Cardiac fibroblast (primary cell): ENCODE measurements at regions not wholly inside any gene's neighbourhood (a gene's known extent, or its start where the extent isn't known, plus 50 kb on each side); places are given as distances from the start of the nearest gene placed in this dataset.
A peak's percentile ranks its signal among the peaks of the same experiment; 100 is the strongest.

Experiments
- DNase-seq, 2 donors: peaks; one replicate each; pipeline versions ENCODE4 v3.0.0 to v3.0.0-alpha.2; 2010; ENCODE audit warnings: low read depth in 2 of 2
- H3K4me3 ChIP-seq, 2 donors: replicated peaks in 1 of 2; 1 replicate in 1 of 2; 2 replicates in 1 of 2; pipeline ENCODE4 v1.5.1; 2011; ENCODE audit warnings: low read depth in 2 of 2, low read length in 2 of 2, mild to moderate bottlenecking in 2 of 2, moderate library complexity in 1 of 2
- TF ChIP-seq, protein P1 (sequence below): IDR thresholded peaks from one replicate; pipeline ENCODE4 v1.5.1; 2011; ENCODE audit warnings: low read depth, mild to moderate bottlenecking, low read length, inconsistent platforms

DNA sequence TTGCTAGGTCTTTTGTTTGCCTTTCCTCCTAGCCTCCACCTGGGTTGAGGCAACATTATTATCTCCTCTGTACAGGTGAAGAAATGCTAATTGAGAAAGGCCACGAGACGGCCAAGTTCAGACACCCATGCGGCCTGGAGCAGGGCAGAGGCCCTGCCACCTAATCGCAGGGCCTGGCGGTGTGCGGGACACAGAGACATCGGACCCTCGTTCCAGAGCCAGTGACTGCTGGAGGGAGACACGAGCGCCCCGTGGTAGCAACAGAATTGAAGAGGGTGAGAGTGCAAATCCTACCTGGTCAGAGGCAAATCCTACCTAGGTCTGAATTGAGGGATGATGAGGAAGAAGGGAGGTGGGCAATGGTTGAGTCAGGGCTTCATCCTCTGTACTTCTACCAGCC, 113.8 kb upstream of the MEF2A start:
- no peak overlapping the region for H3K4me3 ChIP-seq
- TF ChIP-seq, protein P1, sequence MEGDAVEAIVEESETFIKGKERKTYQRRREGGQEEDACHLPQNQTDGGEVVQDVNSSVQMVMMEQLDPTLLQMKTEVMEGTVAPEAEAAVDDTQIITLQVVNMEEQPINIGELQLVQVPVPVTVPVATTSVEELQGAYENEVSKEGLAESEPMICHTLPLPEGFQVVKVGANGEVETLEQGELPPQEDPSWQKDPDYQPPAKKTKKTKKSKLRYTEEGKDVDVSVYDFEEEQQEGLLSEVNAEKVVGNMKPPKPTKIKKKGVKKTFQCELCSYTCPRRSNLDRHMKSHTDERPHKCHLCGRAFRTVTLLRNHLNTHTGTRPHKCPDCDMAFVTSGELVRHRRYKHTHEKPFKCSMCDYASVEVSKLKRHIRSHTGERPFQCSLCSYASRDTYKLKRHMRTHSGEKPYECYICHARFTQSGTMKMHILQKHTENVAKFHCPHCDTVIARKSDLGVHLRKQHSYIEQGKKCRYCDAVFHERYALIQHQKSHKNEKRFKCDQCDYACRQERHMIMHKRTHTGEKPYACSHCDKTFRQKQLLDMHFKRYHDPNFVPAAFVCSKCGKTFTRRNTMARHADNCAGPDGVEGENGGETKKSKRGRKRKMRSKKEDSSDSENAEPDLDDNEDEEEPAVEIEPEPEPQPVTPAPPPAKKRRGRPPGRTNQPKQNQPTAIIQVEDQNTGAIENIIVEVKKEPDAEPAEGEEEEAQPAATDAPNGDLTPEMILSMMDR: no peak
- DNase-seq: no peak

DNA sequence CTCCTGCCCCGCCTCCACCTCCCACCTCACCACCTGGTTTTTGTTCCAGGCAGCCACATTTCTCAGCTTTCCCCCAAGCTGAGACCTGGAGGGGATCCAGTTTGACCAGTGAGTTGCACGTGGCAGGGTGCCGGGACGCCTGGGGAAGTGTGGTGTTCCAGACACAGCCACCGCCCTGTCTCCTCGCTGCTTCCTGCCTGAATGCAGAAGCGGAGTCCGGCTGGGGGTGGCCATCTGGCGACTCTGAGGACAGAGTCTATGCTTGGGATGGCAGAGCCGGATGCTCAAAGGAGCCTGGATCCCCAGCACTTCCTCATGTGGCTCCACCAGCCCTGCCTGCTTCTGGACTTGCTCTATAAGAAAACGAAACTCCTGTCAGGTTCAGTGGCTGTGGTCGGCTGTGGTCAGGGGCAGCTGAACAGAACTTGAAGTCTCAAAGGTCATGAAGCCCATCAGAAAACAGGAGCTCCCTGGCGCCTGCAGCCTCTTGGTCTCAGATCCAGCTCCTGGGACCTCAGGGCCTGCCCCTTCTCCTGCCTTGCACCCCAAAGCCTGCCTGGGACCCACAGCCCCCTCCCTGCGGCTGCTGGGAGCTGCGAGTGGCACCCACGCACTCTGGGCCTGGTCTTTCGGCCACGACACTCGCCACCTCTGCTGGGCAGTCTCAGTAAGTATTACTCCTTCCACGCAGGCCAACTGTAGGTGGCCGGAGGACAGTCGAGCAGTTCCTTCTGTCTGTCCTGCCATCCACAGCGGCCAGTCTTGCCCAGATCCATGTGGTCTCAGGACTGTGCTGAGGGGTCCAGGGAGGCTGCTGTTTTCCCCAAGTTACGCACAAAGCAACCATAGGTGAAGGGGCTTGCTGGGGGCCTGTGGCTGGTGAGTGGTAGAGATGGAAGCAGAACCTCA, 112.8 kb upstream of the MEF2A start:
- TF ChIP-seq, protein P1: no peak
- no peak overlapping the region for H3K4me3 ChIP-seq
- peak; percentile 46 to 66 for DNase-seq

DNA sequence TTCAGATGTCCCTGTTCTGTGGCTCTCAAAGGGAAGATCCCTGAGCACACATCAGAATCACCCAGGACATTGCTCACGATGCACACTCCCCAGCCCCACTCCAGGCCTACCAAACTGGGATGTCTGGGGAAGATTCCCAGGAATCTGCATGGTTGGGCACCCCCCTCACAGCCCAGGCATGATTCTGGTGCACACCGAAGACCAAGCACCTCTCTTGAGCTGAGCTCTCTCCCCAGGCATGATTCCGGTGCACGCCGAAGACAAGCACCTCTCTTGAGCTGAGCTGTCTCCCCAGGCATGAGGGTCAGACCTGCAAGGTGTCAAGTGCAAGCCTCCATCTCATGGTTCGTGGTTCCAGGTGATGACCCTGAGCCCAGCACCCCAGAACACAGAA, 112.2 kb upstream of the MEF2A start:
- DNase-seq: no peak
- TF ChIP-seq, protein P1: no peak
- no peak overlapping the region for H3K4me3 ChIP-seq

DNA sequence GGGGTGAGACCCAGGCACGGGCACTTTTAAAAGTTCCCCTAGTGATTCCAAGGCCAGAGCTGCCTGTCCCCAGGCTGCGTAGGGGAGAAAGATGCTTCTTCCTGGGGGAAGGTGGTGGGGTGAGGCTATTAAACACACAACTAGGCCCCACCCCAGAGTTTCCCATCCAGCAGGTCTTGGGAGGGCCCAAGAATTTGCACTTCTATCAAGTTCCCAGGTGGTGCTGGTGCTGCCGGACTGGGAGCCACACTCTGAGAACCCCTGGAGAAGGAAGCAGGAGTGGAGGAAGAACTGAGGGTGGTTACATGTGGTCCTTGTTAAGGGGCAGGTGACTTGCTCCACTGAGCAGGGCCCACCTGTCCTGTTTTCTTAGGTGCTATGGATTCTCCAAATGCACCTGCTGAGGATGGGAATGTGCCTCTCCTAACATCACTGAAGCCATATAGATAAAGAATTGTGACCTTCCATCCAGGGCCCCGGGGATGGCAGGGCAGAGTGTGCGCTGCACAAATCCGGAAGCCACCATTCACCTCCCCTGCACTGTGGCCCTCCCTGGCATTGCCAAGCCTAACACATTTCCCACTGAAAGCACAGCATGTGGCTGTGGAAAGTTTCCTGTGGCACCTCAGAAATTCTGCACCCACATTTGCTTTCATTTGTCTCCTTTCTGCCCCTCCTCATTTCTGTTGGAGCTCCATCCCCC, 111.5 kb upstream of the MEF2A start:
- no peak for DNase-seq
- no peak overlapping the region for H3K4me3 ChIP-seq
- TF ChIP-seq, protein P1: no peak

DNA sequence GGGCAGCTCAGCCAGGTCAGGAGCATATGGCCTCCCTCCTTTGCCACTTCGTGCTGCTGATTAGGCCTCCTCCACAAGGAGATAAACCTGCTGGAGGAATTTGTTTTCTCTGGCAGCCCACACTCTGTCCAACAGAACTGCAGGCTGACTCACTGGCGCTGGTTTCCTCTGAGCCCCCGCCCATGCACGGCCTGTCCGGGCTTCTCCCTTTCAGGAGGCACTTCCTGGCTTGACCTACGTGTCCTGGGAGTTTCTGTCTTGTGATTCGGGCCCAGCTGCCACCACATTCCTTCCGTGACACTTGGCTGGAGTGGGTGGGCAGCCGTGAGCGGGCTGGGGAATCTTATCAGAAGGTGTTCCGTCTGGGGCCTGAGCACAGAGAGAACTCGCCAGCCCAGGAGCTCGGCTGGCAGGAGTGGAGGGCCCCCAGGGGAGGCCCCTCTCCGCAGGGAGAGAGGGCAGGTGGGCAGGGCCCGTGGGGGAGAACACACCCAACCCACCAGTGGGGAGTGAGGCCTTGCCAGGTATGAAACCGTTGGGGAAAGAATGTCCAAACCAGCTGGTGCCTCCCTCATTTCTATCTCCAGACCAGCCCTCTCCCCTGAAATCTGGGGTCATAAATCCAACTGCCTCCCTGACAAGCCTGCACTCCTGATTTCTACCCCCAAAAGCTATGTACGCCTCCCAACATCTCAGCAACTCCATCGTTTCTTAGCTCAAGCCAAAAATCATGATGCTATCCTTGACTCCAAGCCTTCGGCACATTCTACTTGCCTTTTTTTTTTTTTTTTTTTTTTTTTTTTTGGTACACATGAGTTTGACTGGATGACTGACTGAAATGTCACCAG, 110.6 kb upstream of the MEF2A start:
- DNase-seq: peak; percentile 96 to 98
- TF ChIP-seq, protein P1: no peak
- H3K4me3 ChIP-seq: no peak overlapping the region

DNA sequence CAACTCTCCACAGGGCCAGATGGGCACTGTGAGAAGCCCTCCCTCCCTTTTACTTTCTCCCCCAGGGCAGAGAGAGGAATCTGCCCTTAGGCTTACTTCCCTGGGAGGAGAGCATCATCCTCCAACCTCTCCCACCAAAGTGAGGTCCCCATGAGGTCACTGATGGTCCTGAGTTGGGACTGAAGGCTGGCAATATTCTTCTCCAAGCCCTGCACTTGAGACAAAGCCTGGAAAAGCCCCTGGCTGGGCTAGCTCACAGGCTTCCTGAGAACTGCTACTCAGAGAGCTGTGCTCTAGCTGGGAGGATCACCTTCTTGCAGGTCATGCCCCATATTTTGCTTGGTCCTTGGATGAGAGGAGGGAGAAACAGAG, 110.0 kb upstream of the MEF2A start:
- H3K4me3 ChIP-seq: no peak overlapping the region
- TF ChIP-seq, protein P1: no peak
- no peak for DNase-seq
